Epithelial cell of esophagus (primary cell): ENCODE measurements at regions not wholly inside any gene's neighbourhood (a gene's known extent, or its start where the extent isn't known, plus 50 kb on each side); places are given as distances from the start of the nearest gene placed in this dataset.

ENCODE experiments used
- DNase-seq: peaks from one replicate; pipeline ENCODE4 v3.0.0; 2010; ENCODE audit warnings: low read depth
- H3K4me3 ChIP-seq: 2 replicates; pipeline ENCODE4 v1.5.1; 2011; ENCODE audit warnings: mild to moderate bottlenecking, low read length, control low read depth
- TF ChIP-seq, protein P1 (sequence below): IDR thresholded peaks from 2 replicates; pipeline ENCODE4 v1.5.1; 2011; ENCODE audit warnings: low read depth, mild to moderate bottlenecking, low read length, control low read depth, inconsistent platforms; ENCODE audit not compliant: insufficient read depth; ENCODE audit errors: missing control alignments

DNA sequence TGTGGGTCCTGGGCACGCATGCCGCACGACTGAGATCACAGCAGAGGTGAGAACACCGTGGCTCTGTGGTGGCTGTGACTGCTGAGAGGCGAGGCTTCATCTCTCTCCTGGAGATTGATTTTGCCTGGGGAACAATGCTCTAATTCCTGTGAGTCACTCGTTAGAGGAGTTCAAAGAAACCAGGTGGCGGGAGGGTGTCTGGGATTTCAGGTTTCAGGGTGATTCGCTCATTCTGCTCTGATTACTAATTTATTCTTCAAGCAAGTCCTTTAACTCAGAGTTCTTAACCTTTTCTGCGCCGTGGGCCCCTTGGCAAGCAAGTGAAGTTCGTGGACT is 56.3 kb downstream of the GLI2 start:
- DNase-seq, result peak; percentile 92
- TF ChIP-seq, protein P1, sequence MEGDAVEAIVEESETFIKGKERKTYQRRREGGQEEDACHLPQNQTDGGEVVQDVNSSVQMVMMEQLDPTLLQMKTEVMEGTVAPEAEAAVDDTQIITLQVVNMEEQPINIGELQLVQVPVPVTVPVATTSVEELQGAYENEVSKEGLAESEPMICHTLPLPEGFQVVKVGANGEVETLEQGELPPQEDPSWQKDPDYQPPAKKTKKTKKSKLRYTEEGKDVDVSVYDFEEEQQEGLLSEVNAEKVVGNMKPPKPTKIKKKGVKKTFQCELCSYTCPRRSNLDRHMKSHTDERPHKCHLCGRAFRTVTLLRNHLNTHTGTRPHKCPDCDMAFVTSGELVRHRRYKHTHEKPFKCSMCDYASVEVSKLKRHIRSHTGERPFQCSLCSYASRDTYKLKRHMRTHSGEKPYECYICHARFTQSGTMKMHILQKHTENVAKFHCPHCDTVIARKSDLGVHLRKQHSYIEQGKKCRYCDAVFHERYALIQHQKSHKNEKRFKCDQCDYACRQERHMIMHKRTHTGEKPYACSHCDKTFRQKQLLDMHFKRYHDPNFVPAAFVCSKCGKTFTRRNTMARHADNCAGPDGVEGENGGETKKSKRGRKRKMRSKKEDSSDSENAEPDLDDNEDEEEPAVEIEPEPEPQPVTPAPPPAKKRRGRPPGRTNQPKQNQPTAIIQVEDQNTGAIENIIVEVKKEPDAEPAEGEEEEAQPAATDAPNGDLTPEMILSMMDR, result no peak
- no peak overlapping the region for H3K4me3 ChIP-seq

GRCh38 chr2:120793682-120794403 is 58.2 kb downstream of the GLI2 start:
- TF ChIP-seq, protein P1, result no peak
- H3K4me3 ChIP-seq, result no peak overlapping the region

GRCh38 chr2:120794716-120795115 is 59.0 kb downstream of the GLI2 start:
- DNase-seq, result peak; percentile 45
- TF ChIP-seq, protein P1, result no peak
- no peak overlapping the region for H3K4me3 ChIP-seq

More at GRCh38 chr2:120793682-120794403, 58.2 kb downstream of the GLI2 start:
- peak; percentile 21 for DNase-seq

DNA sequence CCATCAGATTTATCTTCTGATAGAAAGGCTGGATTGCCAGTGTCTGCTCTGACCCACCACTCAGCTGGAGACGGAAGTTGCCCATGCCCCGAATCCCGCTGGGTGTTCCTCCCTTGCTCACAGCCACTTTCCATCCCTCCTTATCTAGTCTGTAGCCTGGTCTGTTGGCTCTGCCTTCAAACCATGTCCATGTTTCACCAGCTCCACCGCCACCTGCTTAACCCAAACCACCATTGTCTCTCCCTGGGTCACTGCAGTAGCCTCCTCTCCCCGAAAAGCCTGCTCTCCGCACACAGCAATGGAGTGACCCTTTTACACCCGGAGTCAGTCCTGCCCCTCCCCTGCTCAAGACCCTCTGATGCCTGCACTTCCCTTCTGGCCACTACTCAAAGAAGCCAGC is 60.4 kb downstream of the GLI2 start:
- H3K4me3 ChIP-seq, result no peak overlapping the region
- DNase-seq, result no peak
- TF ChIP-seq, protein P1, result no peak

GRCh38 chr2:120797421-120798221 is 62.0 kb downstream of the GLI2 start:
- no peak overlapping the region for H3K4me3 ChIP-seq
- TF ChIP-seq, protein P1, result no peak
- DNase-seq, result no peak

- TF ChIP-seq, protein P1, result no peak
- peak; percentile 34 for DNase-seq
- no peak overlapping the region for H3K4me3 ChIP-seq
Measured at GRCh38 chr2:120798567-120799247, 63.0 kb downstream of the GLI2 start.
